Ovary (tissue), 3 donors: ENCODE measurements at regions not wholly inside any gene's neighbourhood (a gene's known extent, or its start where the extent isn't known, plus 50 kb on each side); places are given as distances from the start of the nearest gene placed in this dataset.

Source experiments
- POLR2A ChIP-seq: fragments of 450-650 bp; IDR thresholded peaks from one replicate; pipeline ENCODE4 v1.6.1; 2017; ENCODE audit warnings: antibody characterized with exemption, mild to moderate bottlenecking, moderate library complexity
- TF ChIP-seq, protein P1 (sequence below), 3 donors: fragments of 450-650 bp in 2 of 3; fragments of 200-600 bp in 1 of 3; IDR thresholded peaks; one replicate each; pipeline versions ENCODE4 v1.5.1 to v1.8.0; 2016 to 2022; ENCODE audit warnings: antibody characterized with exemption in 3 of 3, mild to moderate bottlenecking in 1 of 3
- donor health status: DM: no; HTN: no; CAD: no.

GRCh38 chrX:113973706-113974105, 610.2 kb upstream of the HTR2C start:
- TF ChIP-seq, protein P1, sequence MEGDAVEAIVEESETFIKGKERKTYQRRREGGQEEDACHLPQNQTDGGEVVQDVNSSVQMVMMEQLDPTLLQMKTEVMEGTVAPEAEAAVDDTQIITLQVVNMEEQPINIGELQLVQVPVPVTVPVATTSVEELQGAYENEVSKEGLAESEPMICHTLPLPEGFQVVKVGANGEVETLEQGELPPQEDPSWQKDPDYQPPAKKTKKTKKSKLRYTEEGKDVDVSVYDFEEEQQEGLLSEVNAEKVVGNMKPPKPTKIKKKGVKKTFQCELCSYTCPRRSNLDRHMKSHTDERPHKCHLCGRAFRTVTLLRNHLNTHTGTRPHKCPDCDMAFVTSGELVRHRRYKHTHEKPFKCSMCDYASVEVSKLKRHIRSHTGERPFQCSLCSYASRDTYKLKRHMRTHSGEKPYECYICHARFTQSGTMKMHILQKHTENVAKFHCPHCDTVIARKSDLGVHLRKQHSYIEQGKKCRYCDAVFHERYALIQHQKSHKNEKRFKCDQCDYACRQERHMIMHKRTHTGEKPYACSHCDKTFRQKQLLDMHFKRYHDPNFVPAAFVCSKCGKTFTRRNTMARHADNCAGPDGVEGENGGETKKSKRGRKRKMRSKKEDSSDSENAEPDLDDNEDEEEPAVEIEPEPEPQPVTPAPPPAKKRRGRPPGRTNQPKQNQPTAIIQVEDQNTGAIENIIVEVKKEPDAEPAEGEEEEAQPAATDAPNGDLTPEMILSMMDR (IDR thresholded peaks at IDR 0.05): no peak
- no peak for TF ChIP-seq POLR2A
